H1 (cell line): ENCODE measurements at regions not wholly inside any gene's neighbourhood (a gene's known extent, or its start where the extent isn't known, plus 50 kb on each side); places are given as distances from the start of the nearest gene placed in this dataset.

ENCODE experiments used
- CEBPB ChIP-seq: IDR thresholded peaks from 2 replicates; pipeline ENCODE4 v1.6.1; 2012; ENCODE audit warnings: low read depth, low read length
- HDAC6 ChIP-seq: IDR thresholded peaks from one replicate; pipeline ENCODE4 v1.7.1; 2012; ENCODE audit warnings: low read depth, mild to moderate bottlenecking, inconsistent platforms, low read length, moderate library complexity
- KDM1A ChIP-seq: fragments of 200-600, 300-600 bp; sonication (generic); IDR thresholded peaks from 2 replicates; pipeline ENCODE4 v1.7.1; 2016; ENCODE audit warnings: mild to moderate bottlenecking, low read length, borderline replicate concordance
- SIN3A ChIP-seq, 2 experiments: IDR thresholded peaks in 1 of 2; conservative IDR thresholded peaks in 1 of 2; 2 replicates each; pipeline ENCODE4 v1.6.1; 2011 to 2012; ENCODE audit warnings: low read length in 2 of 2, improper control_type of control experiment in 1 of 2, low read depth in 1 of 2, mild to moderate bottlenecking in 1 of 2
- ZNF274 ChIP-seq: IDR thresholded peaks from 2 replicates; pipeline ENCODE4 v1.7.0; 2012; ENCODE audit warnings: low read length, borderline replicate concordance; ENCODE audit errors: extremely low read depth
- TF ChIP-seq, protein P1 (sequence below): fragments of 300-600 bp; sonication (generic); IDR thresholded peaks from 2 replicates; pipeline ENCODE4 v1.7.1; 2012; ENCODE audit warnings: low read length, moderate library complexity, mild to moderate bottlenecking, inconsistent platforms; ENCODE audit not compliant: insufficient replicate concordance
- TF ChIP-seq, protein P2 (sequence below): IDR thresholded peaks from 2 replicates; pipeline ENCODE4 v1.6.1; 2011; ENCODE audit warnings: low read depth, mild to moderate bottlenecking, low read length; ENCODE audit not compliant: insufficient read depth

DNA sequence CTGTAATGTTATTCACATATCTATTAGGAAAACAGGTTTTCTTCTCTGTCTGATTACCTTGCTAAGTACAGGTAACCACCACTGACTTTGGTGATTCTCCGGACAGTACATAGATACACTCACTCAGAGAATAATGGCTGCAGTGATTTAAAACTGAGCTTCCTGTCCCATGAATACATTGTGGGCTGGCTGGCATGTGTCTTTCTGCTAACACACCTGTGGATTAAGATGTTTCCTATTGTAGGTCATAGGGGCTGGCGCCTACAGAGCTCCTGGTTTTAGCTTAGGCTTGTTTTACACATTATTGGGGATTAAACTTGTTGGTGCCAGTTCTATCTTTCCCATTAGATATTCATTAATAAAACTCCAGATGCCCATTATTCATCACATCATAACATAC is 102.7 kb upstream of the MEIS2 start (continued):
- TF ChIP-seq, protein P1, sequence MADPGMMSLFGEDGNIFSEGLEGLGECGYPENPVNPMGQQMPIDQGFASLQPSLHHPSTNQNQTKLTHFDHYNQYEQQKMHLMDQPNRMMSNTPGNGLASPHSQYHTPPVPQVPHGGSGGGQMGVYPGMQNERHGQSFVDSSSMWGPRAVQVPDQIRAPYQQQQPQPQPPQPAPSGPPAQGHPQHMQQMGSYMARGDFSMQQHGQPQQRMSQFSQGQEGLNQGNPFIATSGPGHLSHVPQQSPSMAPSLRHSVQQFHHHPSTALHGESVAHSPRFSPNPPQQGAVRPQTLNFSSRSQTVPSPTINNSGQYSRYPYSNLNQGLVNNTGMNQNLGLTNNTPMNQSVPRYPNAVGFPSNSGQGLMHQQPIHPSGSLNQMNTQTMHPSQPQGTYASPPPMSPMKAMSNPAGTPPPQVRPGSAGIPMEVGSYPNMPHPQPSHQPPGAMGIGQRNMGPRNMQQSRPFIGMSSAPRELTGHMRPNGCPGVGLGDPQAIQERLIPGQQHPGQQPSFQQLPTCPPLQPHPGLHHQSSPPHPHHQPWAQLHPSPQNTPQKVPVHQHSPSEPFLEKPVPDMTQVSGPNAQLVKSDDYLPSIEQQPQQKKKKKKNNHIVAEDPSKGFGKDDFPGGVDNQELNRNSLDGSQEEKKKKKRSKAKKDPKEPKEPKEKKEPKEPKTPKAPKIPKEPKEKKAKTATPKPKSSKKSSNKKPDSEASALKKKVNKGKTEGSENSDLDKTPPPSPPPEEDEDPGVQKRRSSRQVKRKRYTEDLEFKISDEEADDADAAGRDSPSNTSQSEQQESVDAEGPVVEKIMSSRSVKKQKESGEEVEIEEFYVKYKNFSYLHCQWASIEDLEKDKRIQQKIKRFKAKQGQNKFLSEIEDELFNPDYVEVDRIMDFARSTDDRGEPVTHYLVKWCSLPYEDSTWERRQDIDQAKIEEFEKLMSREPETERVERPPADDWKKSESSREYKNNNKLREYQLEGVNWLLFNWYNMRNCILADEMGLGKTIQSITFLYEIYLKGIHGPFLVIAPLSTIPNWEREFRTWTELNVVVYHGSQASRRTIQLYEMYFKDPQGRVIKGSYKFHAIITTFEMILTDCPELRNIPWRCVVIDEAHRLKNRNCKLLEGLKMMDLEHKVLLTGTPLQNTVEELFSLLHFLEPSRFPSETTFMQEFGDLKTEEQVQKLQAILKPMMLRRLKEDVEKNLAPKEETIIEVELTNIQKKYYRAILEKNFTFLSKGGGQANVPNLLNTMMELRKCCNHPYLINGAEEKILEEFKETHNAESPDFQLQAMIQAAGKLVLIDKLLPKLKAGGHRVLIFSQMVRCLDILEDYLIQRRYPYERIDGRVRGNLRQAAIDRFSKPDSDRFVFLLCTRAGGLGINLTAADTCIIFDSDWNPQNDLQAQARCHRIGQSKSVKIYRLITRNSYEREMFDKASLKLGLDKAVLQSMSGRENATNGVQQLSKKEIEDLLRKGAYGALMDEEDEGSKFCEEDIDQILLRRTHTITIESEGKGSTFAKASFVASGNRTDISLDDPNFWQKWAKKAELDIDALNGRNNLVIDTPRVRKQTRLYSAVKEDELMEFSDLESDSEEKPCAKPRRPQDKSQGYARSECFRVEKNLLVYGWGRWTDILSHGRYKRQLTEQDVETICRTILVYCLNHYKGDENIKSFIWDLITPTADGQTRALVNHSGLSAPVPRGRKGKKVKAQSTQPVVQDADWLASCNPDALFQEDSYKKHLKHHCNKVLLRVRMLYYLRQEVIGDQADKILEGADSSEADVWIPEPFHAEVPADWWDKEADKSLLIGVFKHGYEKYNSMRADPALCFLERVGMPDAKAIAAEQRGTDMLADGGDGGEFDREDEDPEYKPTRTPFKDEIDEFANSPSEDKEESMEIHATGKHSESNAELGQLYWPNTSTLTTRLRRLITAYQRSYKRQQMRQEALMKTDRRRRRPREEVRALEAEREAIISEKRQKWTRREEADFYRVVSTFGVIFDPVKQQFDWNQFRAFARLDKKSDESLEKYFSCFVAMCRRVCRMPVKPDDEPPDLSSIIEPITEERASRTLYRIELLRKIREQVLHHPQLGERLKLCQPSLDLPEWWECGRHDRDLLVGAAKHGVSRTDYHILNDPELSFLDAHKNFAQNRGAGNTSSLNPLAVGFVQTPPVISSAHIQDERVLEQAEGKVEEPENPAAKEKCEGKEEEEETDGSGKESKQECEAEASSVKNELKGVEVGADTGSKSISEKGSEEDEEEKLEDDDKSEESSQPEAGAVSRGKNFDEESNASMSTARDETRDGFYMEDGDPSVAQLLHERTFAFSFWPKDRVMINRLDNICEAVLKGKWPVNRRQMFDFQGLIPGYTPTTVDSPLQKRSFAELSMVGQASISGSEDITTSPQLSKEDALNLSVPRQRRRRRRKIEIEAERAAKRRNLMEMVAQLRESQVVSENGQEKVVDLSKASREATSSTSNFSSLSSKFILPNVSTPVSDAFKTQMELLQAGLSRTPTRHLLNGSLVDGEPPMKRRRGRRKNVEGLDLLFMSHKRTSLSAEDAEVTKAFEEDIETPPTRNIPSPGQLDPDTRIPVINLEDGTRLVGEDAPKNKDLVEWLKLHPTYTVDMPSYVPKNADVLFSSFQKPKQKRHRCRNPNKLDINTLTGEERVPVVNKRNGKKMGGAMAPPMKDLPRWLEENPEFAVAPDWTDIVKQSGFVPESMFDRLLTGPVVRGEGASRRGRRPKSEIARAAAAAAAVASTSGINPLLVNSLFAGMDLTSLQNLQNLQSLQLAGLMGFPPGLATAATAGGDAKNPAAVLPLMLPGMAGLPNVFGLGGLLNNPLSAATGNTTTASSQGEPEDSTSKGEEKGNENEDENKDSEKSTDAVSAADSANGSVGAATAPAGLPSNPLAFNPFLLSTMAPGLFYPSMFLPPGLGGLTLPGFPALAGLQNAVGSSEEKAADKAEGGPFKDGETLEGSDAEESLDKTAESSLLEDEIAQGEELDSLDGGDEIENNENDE = no peak
- TF ChIP-seq, protein P2, sequence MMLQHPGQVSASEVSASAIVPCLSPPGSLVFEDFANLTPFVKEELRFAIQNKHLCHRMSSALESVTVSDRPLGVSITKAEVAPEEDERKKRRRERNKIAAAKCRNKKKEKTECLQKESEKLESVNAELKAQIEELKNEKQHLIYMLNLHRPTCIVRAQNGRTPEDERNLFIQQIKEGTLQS = no peak
- TF ChIP-seq HDAC6 (no peak), SIN3A (conservative IDR thresholded peaks at IDR 0.05 in 1 of 2, IDR thresholded peaks at IDR 0.05 in 1 of 2; ENCODE audit: low read depth in 1 of 2, low read length in 2 of 2) (no peak), CEBPB (no peak), KDM1A (no peak), ZNF274 (no peak)
